Osteocyte (in vitro differentiated cells): ENCODE measurements at regions not wholly inside any gene's neighbourhood (a gene's known extent, or its start where the extent isn't known, plus 50 kb on each side); places are given as distances from the start of the nearest gene placed in this dataset.

Experiments
- DNase-seq: peaks from one replicate; pipeline ENCODE4 v3.0.0; 2021; ENCODE audit warnings: mixed read lengths; ENCODE audit not compliant: unreplicated experiment; ENCODE audit errors: extremely low spot score
- H3K27ac Mint-ChIP-seq: one replicate; pipeline ENCODE4 v1.8.0; 2021; ENCODE audit warnings: mild to moderate bottlenecking, mixed read lengths; ENCODE audit not compliant: unreplicated experiment
- H3K27me3 Mint-ChIP-seq: one replicate; pipeline ENCODE4 v1.8.0; 2021; ENCODE audit warnings: mixed read lengths; ENCODE audit not compliant: unreplicated experiment
- H3K36me3 Mint-ChIP-seq: one replicate; pipeline ENCODE4 v1.8.0; 2021; ENCODE audit warnings: mixed read lengths; ENCODE audit not compliant: unreplicated experiment
- H3K4me1 Mint-ChIP-seq: one replicate; pipeline ENCODE4 v1.8.0; 2021; ENCODE audit warnings: mixed read lengths; ENCODE audit not compliant: unreplicated experiment
- H3K4me3 Mint-ChIP-seq: one replicate; pipeline ENCODE4 v1.8.0; 2021; ENCODE audit warnings: mild to moderate bottlenecking, moderate library complexity, mixed read lengths; ENCODE audit not compliant: unreplicated experiment
- H3K9me3 Mint-ChIP-seq: one replicate; pipeline ENCODE4 v1.8.0; 2021; ENCODE audit warnings: mixed read lengths; ENCODE audit not compliant: unreplicated experiment
- CTCF ChIP-seq: fragments of 200-600 bp; sonication (generic); IDR thresholded peaks from 2 replicates; pipeline ENCODE4 v1.5.0; 2021; ENCODE audit warnings: antibody characterized with exemption, mild to moderate bottlenecking, moderate library complexity

GRCh38 chr2:128751746-128752145, 433.1 kb upstream of the HS6ST1 start:
- H3K9me3 Mint-ChIP-seq, result no peaks in the 10 kb centered on the region
- DNase-seq, result no peak
- no peak for TF ChIP-seq CTCF
- H3K27ac Mint-ChIP-seq, result peak overlapping the region; percentile 72
- peaks cover 51% of the 10 kb centered on the region for H3K4me1 Mint-ChIP-seq
- H3K27me3 Mint-ChIP-seq, result peaks cover 3% of the 10 kb centered on the region
- H3K36me3 Mint-ChIP-seq, result no peaks in the 10 kb centered on the region
- H3K4me3 Mint-ChIP-seq, result peak overlapping the region; percentile 9

- Mint-ChIP-seq H3K27ac (no peak overlapping the region), H3K4me1 (peaks cover 41% of the 10 kb centered on the region), H3K4me3 (no peak overlapping the region), H3K9me3 (no peaks in the 10 kb centered on the region), H3K27me3 (peaks cover 9% of the 10 kb centered on the region), H3K36me3 (no peaks in the 10 kb centered on the region)
- no peak for TF ChIP-seq CTCF
- DNase-seq, result peak; percentile 56
Observed at GRCh38 chr2:128752691-128753263, 434.1 kb upstream of the HS6ST1 start.

- no peak for DNase-seq
- Mint-ChIP-seq H3K9me3 (no peaks in the 10 kb centered on the region), H3K27ac (no peak overlapping the region), H3K36me3 (no peaks in the 10 kb centered on the region), H3K27me3 (peaks cover 10% of the 10 kb centered on the region), H3K4me1 (peaks cover 40% of the 10 kb centered on the region), H3K4me3 (no peak overlapping the region)
- no peak for TF ChIP-seq CTCF
Observed at GRCh38 chr2:128753321-128753720, 434.7 kb upstream of the HS6ST1 start.

- peaks cover 40% of the 10 kb centered on the region for H3K4me1 Mint-ChIP-seq
- no peaks in the 10 kb centered on the region for H3K36me3 Mint-ChIP-seq
Observed at GRCh38 chr2:128753800-128754199, 435.1 kb upstream of the HS6ST1 start.

GRCh38 chr2:128754246-128754724, 435.6 kb upstream of the HS6ST1 start:
- no peaks in the 10 kb centered on the region for H3K36me3 Mint-ChIP-seq
- no peak overlapping the region for H3K27ac Mint-ChIP-seq
- peak; percentile 68 for DNase-seq
- no peak for TF ChIP-seq CTCF
- H3K9me3 Mint-ChIP-seq, result no peaks in the 10 kb centered on the region
- no peak overlapping the region for H3K4me3 Mint-ChIP-seq
- H3K27me3 Mint-ChIP-seq, result peaks cover 10% of the 10 kb centered on the region
- H3K4me1 Mint-ChIP-seq, result peaks cover 40% of the 10 kb centered on the region

More at GRCh38 chr2:128753800-128754199, 435.1 kb upstream of the HS6ST1 start:
- Mint-ChIP-seq H3K4me3 (no peak overlapping the region), H3K9me3 (no peaks in the 10 kb centered on the region), H3K27me3 (peaks cover 10% of the 10 kb centered on the region), H3K27ac (no peak overlapping the region)
- no peak for TF ChIP-seq CTCF
- no peak for DNase-seq
